Ovary (tissue), 3 donors: ENCODE measurements at regions not wholly inside any gene's neighbourhood (a gene's known extent, or its start where the extent isn't known, plus 50 kb on each side); places are given as distances from the start of the nearest gene placed in this dataset.

Experiments used
- CTCF ChIP-seq, 3 donors: fragments of 450-650 bp in 2 of 3; fragments of 200-600 bp in 1 of 3; IDR thresholded peaks; one replicate each; pipeline versions ENCODE4 v1.5.1 to v1.8.0; 2016 to 2022; ENCODE audit warnings: antibody characterized with exemption in 3 of 3, mild to moderate bottlenecking in 1 of 3
- POLR2A ChIP-seq: fragments of 450-650 bp; IDR thresholded peaks from one replicate; pipeline ENCODE4 v1.6.1; 2017; ENCODE audit warnings: antibody characterized with exemption, mild to moderate bottlenecking, moderate library complexity
- donor health status: DM: no; HTN: no; CAD: no.

GRCh38 chr12:67572492-67572891, 76.1 kb upstream of the DYRK2 start:
- TF ChIP-seq POLR2A (no peak), CTCF (IDR thresholded peaks at IDR 0.05) (no peak)
